Ishikawa (cell line): ENCODE measurements at regions not wholly inside any gene's neighbourhood (a gene's known extent, or its start where the extent isn't known, plus 50 kb on each side); places are given as distances from the start of the nearest gene placed in this dataset.

Experiments
- CEBPB ChIP-seq: IDR thresholded peaks from 2 replicates; pipeline ENCODE4 v1.6.1; 2012
- CREB1 ChIP-seq: IDR thresholded peaks from 2 replicates; pipeline ENCODE4 v1.6.1; 2012; ENCODE audit warnings: low read depth
- EGR1 ChIP-seq: IDR thresholded peaks from 2 replicates; pipeline ENCODE4 v1.6.1; 2012
- EP300 ChIP-seq: IDR thresholded peaks from 2 replicates; pipeline ENCODE4 v1.6.1; 2012; ENCODE audit warnings: borderline replicate concordance
- FOXM1 ChIP-seq: IDR thresholded peaks from 2 replicates; pipeline ENCODE4 v1.6.1; 2012; ENCODE audit warnings: low read depth, borderline replicate concordance
- MAX ChIP-seq: IDR thresholded peaks from 2 replicates; pipeline ENCODE4 v1.6.1; 2012
- NFIC ChIP-seq: IDR thresholded peaks from 2 replicates; pipeline ENCODE4 v1.6.1; 2012
- RAD21 ChIP-seq: IDR thresholded peaks from 2 replicates; pipeline ENCODE4 v1.6.1; 2012; ENCODE audit warnings: low read depth
- REST ChIP-seq: IDR thresholded peaks from 2 replicates; pipeline ENCODE4 v1.6.1; 2012; ENCODE audit warnings: low read depth, mild to moderate bottlenecking
- TAF1 ChIP-seq: IDR thresholded peaks from 2 replicates; pipeline ENCODE4 v1.6.1; 2012; ENCODE audit warnings: low read depth, mild to moderate bottlenecking
- TCF12 ChIP-seq: IDR thresholded peaks from 2 replicates; pipeline ENCODE4 v1.6.1; 2012; ENCODE audit warnings: low read depth
- TEAD4 ChIP-seq: IDR thresholded peaks from 2 replicates; pipeline ENCODE4 v1.6.1; 2012
- USF1 ChIP-seq: IDR thresholded peaks from 2 replicates; pipeline ENCODE4 v1.6.1; 2012
- YY1 ChIP-seq: IDR thresholded peaks from 2 replicates; pipeline ENCODE4 v1.6.1; 2012; ENCODE audit warnings: low read depth
- ZBTB7A ChIP-seq: IDR thresholded peaks from 2 replicates; pipeline ENCODE4 v1.6.1; 2012; ENCODE audit warnings: low read depth

- no peak for TF ChIP-seq MAX
- no peak for TF ChIP-seq TEAD4
- TF ChIP-seq CEBPB, result no peak
Observed at GRCh38 chr12:5248230-5248629, 183.7 kb upstream of the NTF3 start.

GRCh38 chr12:5248999-5249526 is 182.8 kb upstream of the NTF3 start:
- TF ChIP-seq EGR1, result no peak
- TF ChIP-seq CREB1, result no peak
- TF ChIP-seq FOXM1, result no peak
- no peak for TF ChIP-seq EP300
- TF ChIP-seq YY1, result no peak
- TF ChIP-seq RAD21, result no peak
- no peak for TF ChIP-seq TCF12
- TF ChIP-seq REST, result no peak
- TF ChIP-seq TAF1, result no peak
- TF ChIP-seq ZBTB7A, result no peak
- no peak for TF ChIP-seq TEAD4

- TF ChIP-seq TEAD4, result no peak
- TF ChIP-seq TCF12, result no peak
- TF ChIP-seq YY1, result no peak
- TF ChIP-seq USF1, result no peak
- no peak for TF ChIP-seq CREB1
- TF ChIP-seq CEBPB, result no peak
- no peak for TF ChIP-seq FOXM1
- no peak for TF ChIP-seq ZBTB7A
- TF ChIP-seq EP300, result no peak
- no peak for TF ChIP-seq RAD21
- TF ChIP-seq MAX, result no peak
- TF ChIP-seq NFIC, result no peak
- no peak for TF ChIP-seq EGR1
- TF ChIP-seq REST, result no peak
- TF ChIP-seq TAF1, result no peak
Observed at GRCh38 chr12:5251092-5251491, 180.8 kb upstream of the NTF3 start.

GRCh38 chr12:5251786-5252185 is 180.1 kb upstream of the NTF3 start:
- no peak for TF ChIP-seq EGR1
- TF ChIP-seq MAX, result no peak
- no peak for TF ChIP-seq RAD21
- no peak for TF ChIP-seq USF1
- TF ChIP-seq YY1, result no peak
- TF ChIP-seq FOXM1, result no peak
- TF ChIP-seq TAF1, result no peak
- no peak for TF ChIP-seq REST
- TF ChIP-seq TEAD4, result no peak
- no peak for TF ChIP-seq TCF12
- no peak for TF ChIP-seq CEBPB
- TF ChIP-seq CREB1, result no peak
- no peak for TF ChIP-seq ZBTB7A
- TF ChIP-seq NFIC, result no peak
- no peak for TF ChIP-seq EP300

- no peak for TF ChIP-seq EGR1
- no peak for TF ChIP-seq RAD21
- TF ChIP-seq USF1, result no peak
- TF ChIP-seq YY1, result no peak
- TF ChIP-seq FOXM1, result no peak
- TF ChIP-seq EP300, result no peak
- no peak for TF ChIP-seq TEAD4
- no peak for TF ChIP-seq MAX
- no peak for TF ChIP-seq TCF12
- no peak for TF ChIP-seq CREB1
- TF ChIP-seq ZBTB7A, result no peak
Observed at GRCh38 chr12:5254703-5255102, 177.2 kb upstream of the NTF3 start.
